ENCODE measurements at regions not wholly inside any gene's neighbourhood (a gene's known extent, or its start where the extent isn't known, plus 50 kb on each side); places are given as distances from the start of the nearest gene placed in this dataset.

GRCh38 chr11:92917927-92918326 is 51.5 kb upstream of the MTNR1B start:
- TF ChIP-seq CTCF (optimal IDR thresholded peaks at IDR 0.05 in 1 of 3, IDR thresholded peaks at IDR 0.05 in 1 of 3, conservative IDR thresholded peaks at IDR 0.05 in 1 of 3; ENCODE audit: extremely low read depth in 1 of 3, insufficient read depth in 2 of 3, low read length in 3 of 3) (no peak), EZH2 (IDR thresholded peaks at IDR 0.05; ENCODE audit: low read length) (no peak)
- no peaks in the 10 kb centered on the region for H3K9me3 ChIP-seq (ENCODE audit: control insufficient read depth, low read depth, low read length)
- no peaks in the 10 kb centered on the region for H3K27me3 ChIP-seq (ENCODE audit: control insufficient read depth, extremely low read depth, insufficient read depth, low read length)
- no peak overlapping the region for H3K4me2 ChIP-seq (ENCODE audit: control insufficient read depth, extremely low read depth, insufficient read depth, low read depth, low read length)
- H4K20me1 ChIP-seq (ENCODE audit: control insufficient read depth, extremely low read depth, insufficient read depth, low read length): no peaks in the 10 kb centered on the region
- H3K4me1 ChIP-seq (ENCODE audit: control insufficient read depth, extremely low read depth, insufficient read depth, low read length): no peaks in the 10 kb centered on the region
- dilution Hi-C loops (cut with MboI; ENCODE audit: extremely low pct_ligation_motif_present, low sequenced_read_pairs): no loop called here
- H3K27ac ChIP-seq (ENCODE audit: control insufficient read depth, insufficient read depth, low read length): no peak overlapping the region
- DNase-seq (ENCODE audit: low read depth, low spot score) (no peak), FAIRE-seq (no peak)
- no peaks in the 10 kb centered on the region for H3K36me3 ChIP-seq (ENCODE audit: control insufficient read depth in 2 of 2, extremely low read depth in 1 of 2, insufficient read depth in 2 of 2, low read length in 2 of 2)
- H3K79me2 ChIP-seq (ENCODE audit: control insufficient read depth, insufficient read depth, low read length): no peaks in the 10 kb centered on the region
- no peaks in the 10 kb centered on the region for H3K9me1 ChIP-seq (ENCODE audit: control insufficient read depth, extremely low read depth, insufficient read depth, low read length)
- no peak overlapping the region for H3K4me3 ChIP-seq (ENCODE audit: control insufficient read depth in 2 of 3, extremely low read depth in 1 of 3, insufficient read depth in 2 of 3, low read depth in 1 of 3, low read length in 3 of 3)
- H3K9ac ChIP-seq (ENCODE audit: control insufficient read depth, extremely low read depth, insufficient read depth, low read length): no peak overlapping the region
- no peak overlapping the region for H2AFZ ChIP-seq (ENCODE audit: control insufficient read depth, low read length)

- H3K36me3 ChIP-seq (ENCODE audit: control insufficient read depth in 2 of 2, extremely low read depth in 1 of 2, insufficient read depth in 2 of 2, low read length in 2 of 2): no peaks in the 10 kb centered on the region
- dilution Hi-C loops (cut with MboI; ENCODE audit: extremely low pct_ligation_motif_present, low sequenced_read_pairs): no loop called here
- H3K27ac ChIP-seq (ENCODE audit: control insufficient read depth, insufficient read depth, low read length): no peak overlapping the region
- no peaks in the 10 kb centered on the region for H3K4me1 ChIP-seq (ENCODE audit: control insufficient read depth, extremely low read depth, insufficient read depth, low read length)
- no peaks in the 10 kb centered on the region for H3K79me2 ChIP-seq (ENCODE audit: control insufficient read depth, insufficient read depth, low read length)
- no peak overlapping the region for H3K9ac ChIP-seq (ENCODE audit: control insufficient read depth, extremely low read depth, insufficient read depth, low read length)
- DNase-seq (ENCODE audit: low read depth, low spot score) (no peak), FAIRE-seq (no peak)
- H4K20me1 ChIP-seq (ENCODE audit: control insufficient read depth, extremely low read depth, insufficient read depth, low read length): no peaks in the 10 kb centered on the region
- no peak overlapping the region for H3K4me2 ChIP-seq (ENCODE audit: control insufficient read depth, extremely low read depth, insufficient read depth, low read depth, low read length)
- TF ChIP-seq CTCF (optimal IDR thresholded peaks at IDR 0.05 in 1 of 3, IDR thresholded peaks at IDR 0.05 in 1 of 3, conservative IDR thresholded peaks at IDR 0.05 in 1 of 3; ENCODE audit: extremely low read depth in 1 of 3, insufficient read depth in 2 of 3, low read length in 3 of 3) (no peak), EZH2 (IDR thresholded peaks at IDR 0.05; ENCODE audit: low read length) (no peak)
- H3K9me3 ChIP-seq (ENCODE audit: control insufficient read depth, low read depth, low read length): no peaks in the 10 kb centered on the region
- H3K4me3 ChIP-seq (ENCODE audit: control insufficient read depth in 2 of 3, extremely low read depth in 1 of 3, insufficient read depth in 2 of 3, low read depth in 1 of 3, low read length in 3 of 3): no peak overlapping the region
- no peaks in the 10 kb centered on the region for H3K9me1 ChIP-seq (ENCODE audit: control insufficient read depth, extremely low read depth, insufficient read depth, low read length)
- no peaks in the 10 kb centered on the region for H3K27me3 ChIP-seq (ENCODE audit: control insufficient read depth, extremely low read depth, insufficient read depth, low read length)
- H2AFZ ChIP-seq (ENCODE audit: control insufficient read depth, low read length): no peak overlapping the region
These were observed 50.4 kb upstream of the MTNR1B start for GRCh38 chr11:92919048-92919447.

Measured in keratinocyte (primary cell).